HG02973 (cell line): ENCODE measurements at regions not wholly inside any gene's neighbourhood (a gene's known extent, or its start where the extent isn't known, plus 50 kb on each side); places are given as distances from the start of the nearest gene placed in this dataset.
"Not testable (repeated sequence)": the region's sequence is repeated elsewhere in the genome, so short reads cannot be mapped to it uniquely, and the experiment has no call there.

ENCODE experiments used
- ATAC-seq: cut with Tn5 transposase; IDR thresholded peaks from one replicate; pipeline ENCODE4 v1.9.1; 2021; ENCODE audit warnings: moderate library complexity; ENCODE audit not compliant: unreplicated experiment

GRCh38 chr2:64936809-64937208, 52.4 kb upstream of the SLC1A4 start:
- ATAC-seq = no peak

- not testable (repeated sequence) for ATAC-seq
These were observed 51.9 kb upstream of the SLC1A4 start for GRCh38 chr2:64937314-64937686.

- ATAC-seq = peak; percentile 40
These were observed 51.3 kb upstream of the SLC1A4 start for GRCh38 chr2:64937687-64938491.

- ATAC-seq = no peak
These were observed 50.5 kb upstream of the SLC1A4 start for GRCh38 chr2:64938607-64939285.

GRCh38 chr2:64939332-64939917, 49.8 kb upstream of the SLC1A4 start:
- ATAC-seq = peak; percentile 36
